A549 (cell line): ENCODE measurements at regions not wholly inside any gene's neighbourhood (a gene's known extent, or its start where the extent isn't known, plus 50 kb on each side); places are given as distances from the start of the nearest gene placed in this dataset.

Source experiments
- CBX2 ChIP-seq: fragments of 200-600 bp; sonication (generic); IDR thresholded peaks from 2 replicates; pipeline ENCODE4 v1.6.1; 2016; ENCODE audit warnings: low read depth, mild to moderate bottlenecking, borderline replicate concordance
- CTCF ChIP-seq: fragments of >200 bp; sonication (Bioruptor Twin); formaldehyde crosslinking; IDR thresholded peaks from 3 replicates; pipeline ENCODE4 v1.5.1; 2016
- EP300 ChIP-seq, 2 experiments: fragments of >200 bp; sonication (Bioruptor Twin); formaldehyde crosslinking; IDR thresholded peaks; 2 replicates in 1 of 2; 3 replicates in 1 of 2; pipeline ENCODE4 v1.6.1; 2016 to 2017
- KDM1A ChIP-seq: fragments of 200-600 bp; sonication (generic); IDR thresholded peaks from 2 replicates; pipeline ENCODE4 v1.6.1; 2016; ENCODE audit warnings: low read depth, mild to moderate bottlenecking
- PBX3 ChIP-seq: IDR thresholded peaks from 2 replicates; pipeline ENCODE4 v1.6.1; 2012
- POLR2A ChIP-seq: IDR thresholded peaks from 2 replicates; pipeline ENCODE4 v1.6.1; 2012; ENCODE audit warnings: mild to moderate bottlenecking, low read length
- REST ChIP-seq: fragments of 200-600 bp; sonication (generic); IDR thresholded peaks from 2 replicates; pipeline ENCODE4 v1.6.1; 2016; ENCODE audit warnings: antibody characterized with exemption, mild to moderate bottlenecking, moderate library complexity
- RFX5 ChIP-seq: fragments of 450-650 bp; IDR thresholded peaks from 2 replicates; pipeline ENCODE4 v1.7.1; 2014; ENCODE audit warnings: antibody characterized with exemption, mild to moderate bottlenecking, moderate library complexity
- SMC3 ChIP-seq: fragments of >200 bp; sonication (Bioruptor Twin); formaldehyde crosslinking; IDR thresholded peaks from 3 replicates; pipeline ENCODE4 v1.6.1; 2018; ENCODE audit warnings: inconsistent platforms
- ZC3H11A ChIP-seq: fragments of 450-650 bp; IDR thresholded peaks from 2 replicates; pipeline ENCODE4 v1.6.1; 2014; ENCODE audit warnings: antibody characterized with exemption, mild to moderate bottlenecking

GRCh38 chr12:47312147-47312546 lies 232.4 kb upstream of the AMIGO2 start:
- TF ChIP-seq RFX5 (no peak), SMC3 (no peak), EP300 (IDR thresholded peaks at IDR 0.05) (no peak), CBX2 (no peak), POLR2A (no peak), KDM1A (no peak), CTCF (no peak), PBX3 (no peak), REST (no peak), ZC3H11A (no peak)
